ENCODE measurements at regions not wholly inside any gene's neighbourhood (a gene's known extent, or its start where the extent isn't known, plus 50 kb on each side); places are given as distances from the start of the nearest gene placed in this dataset.
A peak's percentile ranks its signal among the peaks of the same experiment; 100 is the strongest.

GRCh38 chr1:232303222-232303620 lies 326.7 kb downstream of the SIPA1L2 start:
- no peak for DNase-seq

DNA sequence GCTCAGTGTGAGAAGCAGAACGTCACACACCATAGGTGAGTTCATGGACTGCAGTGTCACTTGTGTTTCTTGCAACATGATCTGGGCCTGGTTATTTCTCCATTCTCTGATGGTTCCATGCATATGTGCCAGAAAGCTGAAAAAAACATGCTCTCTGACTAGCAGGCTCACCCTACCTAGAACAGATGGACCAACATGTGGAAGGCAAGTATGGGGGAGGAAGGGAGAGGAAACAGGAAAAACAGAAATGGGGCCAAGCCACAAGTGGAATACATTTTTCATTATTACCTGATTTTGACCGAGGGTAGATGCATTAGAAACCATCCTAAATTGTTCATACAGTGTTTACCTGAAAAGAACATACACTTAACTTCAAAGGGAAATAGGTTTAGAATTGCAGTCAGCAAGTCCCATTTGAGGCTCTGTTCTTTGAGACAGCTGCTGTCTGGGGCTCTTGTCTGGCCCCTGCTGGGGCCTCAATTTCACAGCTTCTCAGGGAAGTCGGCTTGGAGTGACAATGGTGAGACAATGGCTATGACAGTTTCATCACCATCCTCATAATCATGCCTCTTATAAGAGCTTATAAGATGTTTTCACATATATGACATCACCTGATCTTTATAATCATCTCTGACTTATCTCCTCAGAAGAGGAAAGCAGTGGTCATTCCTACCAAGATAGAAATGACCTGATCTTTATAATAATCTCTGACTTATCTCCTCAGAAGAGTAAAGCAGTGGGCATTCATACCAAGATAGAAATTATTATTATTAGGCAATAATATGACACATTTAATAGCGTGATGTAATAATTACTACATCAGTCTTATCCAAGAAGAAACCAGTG lies 327.3 kb downstream of the SIPA1L2 start:
- peak; percentile 48 for DNase-seq

DNA sequence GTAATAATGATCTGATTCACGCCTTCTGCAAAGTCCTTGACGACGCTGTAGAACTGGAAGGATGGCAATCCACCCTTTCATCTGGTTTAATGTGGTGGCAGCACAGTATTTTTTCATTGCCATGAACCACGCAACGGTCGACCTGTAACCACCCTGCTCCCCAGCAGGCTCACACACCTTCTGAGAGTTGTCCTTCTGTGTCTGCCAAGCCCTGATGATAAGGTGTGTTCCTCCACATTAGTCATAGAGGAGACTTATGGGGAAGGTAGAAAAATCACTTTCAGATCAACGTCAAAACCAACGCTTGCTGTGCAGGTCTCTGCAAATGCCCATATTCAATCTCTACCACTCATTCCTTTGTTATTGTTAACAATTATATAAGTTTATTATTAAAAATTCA lies 328.7 kb downstream of the SIPA1L2 start:
- no peak for DNase-seq

DNA sequence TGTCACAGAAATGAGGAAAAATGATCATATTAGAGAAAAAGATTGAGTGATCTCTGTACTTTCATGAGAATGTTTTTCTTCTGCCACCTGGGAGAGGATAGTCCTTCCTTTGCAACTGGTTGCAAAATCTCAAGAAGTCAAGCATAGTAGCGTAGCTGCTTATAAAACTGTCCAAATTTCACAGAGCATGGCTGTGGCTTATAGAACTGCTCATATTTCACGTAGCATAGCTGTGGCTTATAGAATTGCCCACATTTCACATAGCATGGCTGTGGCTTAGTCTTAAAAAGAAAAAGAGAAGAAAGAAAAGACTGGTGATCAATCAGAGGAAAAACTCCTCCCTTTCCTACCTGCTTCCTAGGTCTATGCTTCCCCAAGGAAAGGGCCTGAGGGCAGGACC lies 329.5 kb downstream of the SIPA1L2 start:
- no peak for DNase-seq

GRCh38 chr1:232296461-232296860 lies 333.5 kb downstream of the SIPA1L2 start:
- no peak for DNase-seq

DNA sequence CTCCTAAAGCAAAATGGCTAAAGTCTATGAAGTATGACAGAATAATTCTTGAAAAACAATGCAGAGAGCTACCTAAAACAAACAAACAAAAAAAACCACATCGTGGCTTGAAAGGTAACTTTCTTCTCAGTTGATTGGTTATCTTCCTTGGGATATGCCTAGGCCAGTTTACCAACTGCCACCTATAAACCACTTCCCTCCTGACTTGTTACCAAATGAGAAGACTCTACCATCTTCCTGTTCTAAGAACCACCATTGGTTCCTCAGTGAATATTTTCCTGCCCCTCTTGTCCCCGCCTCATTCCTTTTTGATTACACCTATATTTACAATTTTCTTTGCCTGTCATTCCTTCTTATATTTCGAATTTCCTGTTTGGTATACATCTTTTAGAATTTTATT lies 336.6 kb downstream of the SIPA1L2 start:
- no peak for DNase-seq

DNA sequence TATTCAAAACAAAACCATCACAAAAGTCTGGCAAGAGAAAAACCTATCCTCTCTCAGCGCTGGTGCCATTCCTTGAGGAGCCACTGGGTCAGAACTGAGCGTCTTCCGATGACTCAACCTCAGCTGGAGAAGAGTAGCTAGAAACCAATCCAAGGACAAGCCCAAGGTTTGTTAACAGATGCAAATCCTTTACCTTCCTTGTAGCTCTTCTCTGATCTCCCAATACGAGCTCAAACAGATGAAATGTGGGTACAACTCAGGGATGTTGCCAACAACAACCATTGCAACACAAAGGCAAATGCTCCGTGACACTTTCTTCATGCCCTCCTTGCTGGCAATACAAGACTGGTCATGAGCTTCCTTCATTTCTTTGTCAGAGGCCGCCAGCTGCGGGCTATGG lies 337.1 kb downstream of the SIPA1L2 start:
- DNase-seq, result no peak

DNA sequence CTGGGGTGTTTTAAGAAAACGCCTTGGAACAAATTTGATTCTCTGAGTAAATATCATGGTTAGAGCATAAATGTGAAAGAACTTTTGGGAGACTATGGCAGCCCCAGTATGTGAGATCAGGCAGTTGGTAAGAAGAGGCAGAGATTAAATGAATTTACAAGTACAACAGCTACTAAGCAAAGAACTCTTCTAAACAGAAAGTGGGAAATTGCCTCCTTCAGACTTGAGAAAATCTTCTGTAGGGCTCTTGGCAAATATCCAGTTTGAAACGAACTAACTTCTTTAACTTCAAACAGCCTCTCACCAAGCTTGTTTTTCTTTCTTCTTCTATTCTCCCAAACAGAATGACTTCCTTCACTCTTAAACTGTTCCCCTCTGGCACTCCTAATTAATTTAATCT lies 337.7 kb downstream of the SIPA1L2 start:
- no peak for DNase-seq

DNA sequence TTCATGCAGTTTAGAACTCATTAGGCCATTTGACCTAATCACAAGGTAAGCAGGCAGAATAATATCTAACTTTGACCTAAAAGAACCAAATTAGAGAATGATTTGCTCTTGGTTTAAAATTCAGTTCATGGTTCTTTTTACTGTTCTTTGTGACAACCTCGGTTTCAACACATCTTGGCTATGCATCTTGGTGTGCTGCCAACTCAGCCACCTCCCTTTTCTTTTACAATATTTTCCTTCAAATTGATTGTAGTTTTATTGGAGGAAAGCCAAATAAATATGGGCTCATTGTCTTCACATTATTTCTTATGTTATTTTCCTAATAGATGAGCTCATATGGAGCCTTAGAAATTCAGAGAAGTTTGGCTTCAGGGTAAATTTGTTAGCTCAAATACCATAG lies 338.3 kb downstream of the SIPA1L2 start:
- DNase-seq, result no peak

- no peak for DNase-seq
Observed at GRCh38 chr1:232291261-232291660, 338.7 kb downstream of the SIPA1L2 start.

DNA sequence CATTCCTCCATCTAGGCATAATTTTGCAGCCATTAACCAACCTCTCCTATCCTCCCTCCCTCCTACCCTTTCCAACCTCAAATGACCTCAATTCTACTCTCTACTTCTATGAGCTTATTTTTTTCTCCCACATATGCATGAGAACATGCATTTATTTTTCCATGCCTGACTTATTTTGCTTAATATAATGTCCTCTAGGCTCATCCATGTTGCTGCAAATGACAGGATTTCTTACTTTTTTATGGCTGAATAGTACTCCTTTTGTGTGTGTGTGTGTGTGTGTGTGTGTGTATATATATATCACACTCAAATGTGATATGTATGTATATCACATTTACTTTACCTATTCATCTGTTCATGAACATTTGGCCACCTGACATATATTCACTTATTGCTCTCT lies 339.4 kb downstream of the SIPA1L2 start:
- no peak for DNase-seq

- DNase-seq, result no peak
Observed at GRCh38 chr1:232287676-232288569, 342.0 kb downstream of the SIPA1L2 start.

- no peak for DNase-seq
Observed at GRCh38 chr1:232285138-232285537, 344.8 kb downstream of the SIPA1L2 start.

DNA sequence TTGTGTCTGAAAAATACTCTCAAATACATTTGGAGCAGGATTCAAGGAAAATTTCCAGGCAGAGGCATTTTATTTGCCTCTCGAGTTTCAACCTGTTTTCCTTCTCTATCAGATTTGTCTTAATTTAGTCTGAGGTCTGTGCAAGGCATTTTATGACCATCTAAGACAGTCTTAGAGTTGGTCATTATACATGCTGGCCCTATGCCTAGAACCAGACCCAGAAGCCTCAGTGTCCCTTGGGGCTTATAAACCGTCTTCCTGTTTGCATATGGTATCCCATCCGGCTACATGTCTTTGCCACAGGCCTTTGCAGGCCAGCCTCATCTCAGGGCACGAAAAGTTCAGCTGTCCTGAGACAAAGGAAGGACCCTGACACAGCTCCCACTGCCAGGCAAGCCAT lies 346.1 kb downstream of the SIPA1L2 start:
- DNase-seq, result no peak

- no peak for DNase-seq
Observed at GRCh38 chr1:232282498-232282897, 347.4 kb downstream of the SIPA1L2 start.

DNA sequence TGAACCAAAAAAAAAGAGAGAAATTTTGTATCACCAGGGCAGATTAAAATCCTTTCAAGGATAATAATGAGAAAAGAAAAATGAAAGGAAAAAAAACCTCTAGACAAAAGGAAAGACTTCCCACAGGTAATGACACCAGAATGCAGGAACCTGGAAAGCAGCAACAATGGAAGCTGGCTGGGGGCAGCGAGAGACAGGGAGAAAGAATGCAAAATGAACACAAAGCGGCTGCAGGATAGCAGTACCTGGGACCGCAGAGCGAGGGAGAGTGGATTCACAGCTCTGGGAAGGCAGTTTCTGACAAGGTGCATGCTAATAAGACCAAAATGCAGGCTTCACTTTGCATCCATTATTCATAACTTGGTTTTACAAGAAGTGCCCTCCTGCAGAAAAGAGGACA lies 349.0 kb downstream of the SIPA1L2 start:
- DNase-seq, result no peak

DNA sequence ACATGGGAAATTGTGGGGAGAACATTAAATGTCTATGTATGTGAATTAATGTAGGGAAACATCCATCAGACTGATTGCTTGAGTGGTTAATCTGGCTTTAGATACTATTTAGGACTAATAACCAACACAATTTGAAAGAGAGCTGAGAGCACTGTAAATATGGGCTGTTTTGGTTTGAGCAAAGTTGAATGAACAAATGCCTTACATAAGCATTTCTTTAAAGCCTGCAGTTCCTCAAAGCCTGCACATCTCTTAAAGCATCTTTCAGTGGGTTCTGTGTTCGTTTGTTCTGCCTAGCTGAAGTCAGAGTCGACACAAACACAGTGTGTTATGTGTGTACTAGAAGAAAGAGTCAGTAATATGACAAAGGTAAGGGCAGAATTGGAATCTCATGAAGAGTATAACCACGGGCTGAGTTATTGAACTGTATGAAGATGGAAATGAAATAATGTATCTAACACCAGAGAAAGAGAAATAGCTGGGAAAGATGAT lies 350.0 kb downstream of the SIPA1L2 start:
- no peak for DNase-seq

GRCh38 chr1:232278925-232279324 lies 351.0 kb downstream of the SIPA1L2 start:
- DNase-seq, result no peak

DNA sequence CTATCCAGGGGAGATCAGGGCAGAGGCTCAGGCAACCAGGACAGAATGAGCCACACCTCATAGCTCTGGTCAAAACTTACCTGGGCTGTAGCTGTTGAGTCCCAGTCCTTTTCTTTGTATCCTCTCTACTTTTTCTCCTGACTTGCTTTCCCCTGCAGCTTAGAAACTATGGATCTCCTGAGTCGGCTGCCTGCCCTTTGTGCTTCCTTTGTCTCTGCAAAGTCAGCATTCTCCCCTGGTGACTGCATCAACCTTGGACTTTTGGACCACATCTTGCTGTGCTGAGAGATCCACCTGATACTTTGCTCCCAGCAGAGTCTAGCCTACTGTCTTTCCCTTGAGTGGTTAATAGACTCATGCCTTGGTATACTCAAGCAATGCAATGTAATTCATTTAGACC lies 353.3 kb downstream of the SIPA1L2 start:
- no peak for DNase-seq

DNA sequence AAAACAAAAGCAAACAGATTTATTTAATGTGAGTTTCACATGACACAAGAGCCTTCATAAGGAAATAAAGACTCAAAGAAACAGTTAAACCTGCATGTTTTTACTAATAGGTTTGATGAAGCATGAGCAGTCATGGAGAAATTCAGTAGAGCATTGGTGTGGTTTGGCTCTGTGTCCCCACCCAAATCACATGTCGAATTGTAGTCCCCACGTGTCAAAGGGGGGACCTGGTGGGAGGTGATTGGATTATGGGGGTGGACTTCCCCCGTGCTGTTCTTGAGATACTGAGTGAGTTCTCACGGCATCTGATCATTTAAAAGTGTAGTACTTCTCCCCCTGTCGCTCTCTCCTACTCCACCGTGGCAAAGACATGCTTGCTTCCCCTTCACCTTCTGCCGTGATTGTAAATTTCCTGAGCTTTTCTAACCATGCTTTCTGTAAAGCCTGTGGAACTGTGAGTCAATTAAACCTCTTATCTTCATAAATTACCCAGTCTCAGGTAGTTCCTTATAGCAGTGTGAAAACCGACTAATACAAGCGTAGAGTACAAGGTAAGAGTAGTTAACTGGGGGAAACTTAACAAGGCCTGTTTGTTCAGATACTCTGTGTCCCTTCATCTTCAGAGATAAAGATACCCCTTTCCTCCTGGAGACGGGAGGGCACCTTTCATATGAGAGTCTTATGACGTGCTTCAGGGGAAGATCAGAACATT lies 354.8 kb downstream of the SIPA1L2 start:
- DNase-seq, result no peak

DNA sequence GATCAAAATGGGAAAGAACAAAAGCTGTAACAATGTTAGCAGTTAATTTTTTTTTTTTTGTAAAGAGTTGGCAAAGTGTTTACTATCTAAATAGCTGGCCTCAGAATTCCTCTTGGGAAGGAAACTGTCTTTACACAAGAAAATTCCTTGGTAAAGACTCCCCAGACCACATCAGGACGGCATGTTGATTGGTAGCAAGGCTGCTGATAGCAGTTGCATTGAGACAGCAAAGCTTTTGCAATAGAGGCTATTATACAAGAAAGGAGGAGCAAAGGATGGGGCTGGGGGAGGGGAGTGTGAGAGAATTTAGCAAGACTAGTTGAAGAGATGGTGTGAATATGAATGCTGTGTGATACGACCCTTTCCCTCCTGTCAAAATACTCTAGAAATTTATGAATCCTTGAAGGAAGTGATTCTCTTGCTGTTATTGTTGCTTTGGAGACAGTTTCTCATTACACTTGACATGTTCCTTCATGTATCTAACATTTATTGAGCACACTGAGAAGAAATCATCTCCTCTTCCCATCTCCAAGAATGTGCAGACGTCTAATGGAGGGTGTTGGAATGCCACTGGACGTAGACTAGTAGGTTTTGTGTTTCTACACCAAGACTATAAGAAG lies 355.6 kb downstream of the SIPA1L2 start:
- DNase-seq, result no peak

GRCh38 chr1:232273011-232273410 lies 356.9 kb downstream of the SIPA1L2 start:
- no peak for DNase-seq
